Neural cell (in vitro differentiated cells): ENCODE measurements at regions not wholly inside any gene's neighbourhood (a gene's known extent, or its start where the extent isn't known, plus 50 kb on each side); places are given as distances from the start of the nearest gene placed in this dataset.

Experiments used
- H2AFZ ChIP-seq: fragments of 200-600, 300-800 bp; sonication (generic), shearing (Covaris generic); 2 replicates; pipeline ENCODE4 v1.6.0; 2014; ENCODE audit warnings: low read depth, mild to moderate bottlenecking, antibody characterized with exemption, low read length, moderate library complexity
- H3F3A ChIP-seq: fragments of 200-600 bp; shearing (Covaris generic); 2 replicates; pipeline ENCODE4 v1.6.1; 2016; ENCODE audit warnings: mild to moderate bottlenecking, moderate library complexity, mixed read lengths, antibody characterized with exemption, low read length; ENCODE audit not compliant: insufficient read depth, poor library complexity, severe bottlenecking
- H3K27ac ChIP-seq: fragments of 200-600, 300-800 bp; sonication (generic), shearing (Covaris generic); 2 replicates; pipeline ENCODE4 v1.5.1; 2014; ENCODE audit warnings: mild to moderate bottlenecking, low read length, moderate library complexity
- H3K27me3 ChIP-seq: fragments of 300-800, 200-600 bp; sonication (generic), shearing (Covaris generic); 2 replicates; pipeline ENCODE4 v1.6.0; 2014; ENCODE audit warnings: mild to moderate bottlenecking, low read depth, low read length, moderate library complexity; ENCODE audit not compliant: insufficient read depth
- H3K36me3 ChIP-seq: fragments of 300-800, 200-600 bp; sonication (generic), shearing (Covaris generic); 2 replicates; pipeline ENCODE4 v1.5.1; 2014; ENCODE audit warnings: mild to moderate bottlenecking, antibody characterized with exemption, low read length, moderate library complexity; ENCODE audit not compliant: insufficient read depth
- H3K4me2 ChIP-seq: fragments of 300-800, 200-600 bp; sonication (generic), shearing (Covaris generic); 2 replicates; pipeline ENCODE4 v1.6.0; 2014; ENCODE audit warnings: mild to moderate bottlenecking, low read length
- H3K4me3 ChIP-seq: fragments of 300-800, 200-600 bp; sonication (generic), shearing (Covaris generic); 2 replicates; pipeline ENCODE4 v1.5.1; 2014; ENCODE audit warnings: mild to moderate bottlenecking, low read length, moderate library complexity
- H3K79me2 ChIP-seq: fragments of 200-600 bp; shearing (Covaris generic); replicated peaks from 2 replicates; pipeline ENCODE4 v1.6.0; 2014; ENCODE audit warnings: mild to moderate bottlenecking, low read length, moderate library complexity; ENCODE audit not compliant: insufficient read depth
- H3K9ac ChIP-seq: fragments of 300-800, 200-600 bp; sonication (generic), shearing (Covaris generic); 2 replicates; pipeline ENCODE4 v1.6.1; 2016; ENCODE audit warnings: mild to moderate bottlenecking, low read length, mixed read lengths
- H3K9me2 ChIP-seq: fragments of 200-600 bp; shearing (Covaris generic); 2 replicates; pipeline ENCODE4 v1.6.1; 2016; ENCODE audit warnings: mild to moderate bottlenecking, low read length, mixed read lengths; ENCODE audit not compliant: insufficient read depth
- H3K9me3 ChIP-seq: fragments of 200-600, 300-800 bp; sonication (generic), shearing (Covaris generic); 2 replicates; pipeline ENCODE4 v1.6.1; 2016; ENCODE audit warnings: mild to moderate bottlenecking, mixed run types, low read length, moderate library complexity, mixed read lengths
- H4K20me1 ChIP-seq: fragments of 200-600 bp; shearing (Covaris generic); 2 replicates; pipeline ENCODE4 v1.6.1; 2016; ENCODE audit warnings: mild to moderate bottlenecking, mixed run types; ENCODE audit not compliant: insufficient read depth
- CTCF ChIP-seq: fragments of 450-650 bp; IDR thresholded peaks from 2 replicates; pipeline ENCODE4 v1.5.1; 2014; ENCODE audit warnings: antibody characterized with exemption, mild to moderate bottlenecking, moderate library complexity; ENCODE audit not compliant: poor library complexity, severe bottlenecking
- EP300 ChIP-seq: fragments of 450-650 bp; conservative IDR thresholded peaks from 2 replicates; pipeline ENCODE4 v1.6.1; 2014; ENCODE audit warnings: antibody characterized with exemption, mild to moderate bottlenecking, moderate library complexity; ENCODE audit not compliant: poor library complexity, severe bottlenecking
- EZH2 ChIP-seq: fragments of 200-600, 300-800 bp; shearing (Covaris generic), sonication (generic); IDR thresholded peaks from 2 replicates; pipeline ENCODE4 v1.6.1; 2014; ENCODE audit warnings: antibody characterized with exemption, low read length, borderline replicate concordance, mild to moderate bottlenecking; ENCODE audit not compliant: insufficient read depth, poor library complexity, severe bottlenecking
- MXI1 ChIP-seq: fragments of 450-650 bp; conservative IDR thresholded peaks from 2 replicates; pipeline ENCODE4 v1.6.1; 2014; ENCODE audit warnings: antibody characterized with exemption, mild to moderate bottlenecking; ENCODE audit not compliant: poor library complexity, severe bottlenecking
- POLR2AphosphoS5 ChIP-seq: IDR thresholded peaks from 2 replicates; pipeline ENCODE4 v1.6.1; 2012
- RAD21 ChIP-seq: fragments of 450-650 bp; conservative IDR thresholded peaks from 2 replicates; pipeline ENCODE4 v1.6.1; 2014; ENCODE audit warnings: antibody characterized with exemption, mild to moderate bottlenecking, moderate library complexity
- REST ChIP-seq: IDR thresholded peaks from 2 replicates; pipeline ENCODE4 v1.6.1; 2012; ENCODE audit warnings: borderline replicate concordance
- SMC3 ChIP-seq: fragments of 450-650 bp; conservative IDR thresholded peaks from 2 replicates; pipeline ENCODE4 v1.6.1; 2014; ENCODE audit warnings: antibody characterized with exemption, mild to moderate bottlenecking, moderate library complexity; ENCODE audit not compliant: poor library complexity
- TAF1 ChIP-seq: IDR thresholded peaks from 2 replicates; pipeline ENCODE4 v1.6.1; 2012; ENCODE audit warnings: low read depth

- Histone ChIP-seq H3F3A (no peaks in the 10 kb centered on the region), H2AFZ (no peak overlapping the region), H3K27me3 (no peaks in the 10 kb centered on the region), H3K36me3 (no peaks in the 10 kb centered on the region), H3K9me2 (no peaks in the 10 kb centered on the region), H3K4me3 (no peak overlapping the region), H3K4me2 (no peak overlapping the region), H3K9ac (no peak overlapping the region), H3K9me3 (no peaks in the 10 kb centered on the region), H3K79me2 (no peaks in the 10 kb centered on the region), H3K27ac (no peak overlapping the region), H4K20me1 (no peaks in the 10 kb centered on the region)
- TF ChIP-seq REST (no peak), CTCF (no peak), MXI1 (no peak), EP300 (no peak), EZH2 (no peak), RAD21 (no peak), SMC3 (no peak), POLR2AphosphoS5 (no peak), TAF1 (no peak)
These were observed 897.1 kb downstream of the LRRTM4 start for GRCh38 chr2:76625101-76625500.

- Histone ChIP-seq H3K9me2 (no peaks in the 10 kb centered on the region), H4K20me1 (no peaks in the 10 kb centered on the region), H3K9me3 (no peaks in the 10 kb centered on the region), H3K27me3 (no peaks in the 10 kb centered on the region), H3K79me2 (no peaks in the 10 kb centered on the region), H3F3A (no peaks in the 10 kb centered on the region), H3K4me2 (no peak overlapping the region), H2AFZ (no peak overlapping the region), H3K36me3 (no peaks in the 10 kb centered on the region), H3K4me3 (no peak overlapping the region), H3K27ac (no peak overlapping the region), H3K9ac (no peak overlapping the region)
- TF ChIP-seq SMC3: no peak
- no peak for TF ChIP-seq POLR2AphosphoS5
- no peak for TF ChIP-seq EP300
- no peak for TF ChIP-seq MXI1
- no peak for TF ChIP-seq TAF1
- TF ChIP-seq CTCF: no peak
- TF ChIP-seq EZH2: no peak
- no peak for TF ChIP-seq RAD21
- no peak for TF ChIP-seq REST
These were observed 902.6 kb upstream of the GCFC2 start for GRCh38 chr2:76613330-76613729.
